Panc1 (cell line): ENCODE measurements at regions not wholly inside any gene's neighbourhood (a gene's known extent, or its start where the extent isn't known, plus 50 kb on each side); places are given as distances from the start of the nearest gene placed in this dataset.

ENCODE experiments used
- ATAC-seq: fragments of 200-7000 bp; cut with Tn5 transposase; 2 replicates; pipeline ENCODE4 v1.9.1; 2020; ENCODE audit warnings: mild to moderate bottlenecking, moderate library complexity
- BruUV-seq: library from RNA; stranded (reverse); fragments of 400-500 nt; replicated peaks from 2 replicates; lab custom pipeline; 2021; lab: Mats Ljungman, UMichigan
- CTCF ChIA-PET: fragments of 300-600 bp; sonication (Branson Sonifier 250); formaldehyde crosslinking; loops from one replicate; lab custom pipeline; 2022; ENCODE audit warnings: antibody characterized with exemption; lab: Charles Lee
- POLR2A ChIA-PET: fragments of 300-600 bp; sonication (Branson Sonifier 250); formaldehyde crosslinking; loops from one replicate; lab custom pipeline; 2022; ENCODE audit warnings: antibody characterized with exemption; lab: Charles Lee
- DNase-seq: peaks from one replicate; pipeline ENCODE4 v3.0.0-alpha.2; 2010; ENCODE audit warnings: low read depth, low spot score
- H3K27ac ChIP-seq: 2 replicates; pipeline ENCODE4 v1.5.1; 2011; ENCODE audit warnings: mild to moderate bottlenecking, low read length, inconsistent platforms
- H3K27me3 ChIP-seq: fragments of 200-500 bp; sonication (Bioruptor generic); 2 replicates; pipeline ENCODE4 v1.6.0; 2014; ENCODE audit warnings: low read length, inconsistent platforms; ENCODE audit not compliant: control insufficient read depth, insufficient read depth
- H3K36me3 ChIP-seq: fragments of 200-500 bp; sonication (Bioruptor generic); 2 replicates; pipeline ENCODE4 v1.5.1; 2014; ENCODE audit warnings: inconsistent platforms, mild to moderate bottlenecking, low read length, moderate library complexity; ENCODE audit not compliant: control insufficient read depth, insufficient read depth
- H3K4me1 ChIP-seq: 2 replicates; pipeline ENCODE4 v1.5.1; 2011; ENCODE audit warnings: inconsistent platforms, mild to moderate bottlenecking, low read length, moderate library complexity; ENCODE audit not compliant: control insufficient read depth, insufficient read depth
- H3K4me3 ChIP-seq, 2 experiments: 2 replicates each; pipeline ENCODE4 v1.5.1; 2011 to 2012; ENCODE audit warnings: low read depth in 2 of 2, low read length in 2 of 2, mild to moderate bottlenecking in 2 of 2, inconsistent platforms in 1 of 2, moderate library complexity in 1 of 2
- H3K9me3 ChIP-seq: fragments of 200-500 bp; sonication (Bioruptor generic); 2 replicates; pipeline ENCODE4 v1.5.1; 2014; ENCODE audit warnings: low read depth, mild to moderate bottlenecking, inconsistent platforms, low read length, moderate library complexity; ENCODE audit not compliant: control insufficient read depth, insufficient read depth
- POLR2AphosphoS5 ChIP-seq: IDR thresholded peaks from 2 replicates; pipeline ENCODE4 v1.6.1; 2012; ENCODE audit warnings: mild to moderate bottlenecking, low read depth, low read length, moderate library complexity
- SIN3A ChIP-seq: IDR thresholded peaks from 2 replicates; pipeline ENCODE4 v1.6.1; 2012; ENCODE audit warnings: low read depth, mild to moderate bottlenecking, low read length, moderate library complexity, borderline replicate concordance; ENCODE audit not compliant: insufficient read depth
- TCF7L2 ChIP-seq: IDR thresholded peaks from 2 replicates; pipeline ENCODE4 v1.6.1; 2011; ENCODE audit warnings: mild to moderate bottlenecking, low read depth, low read length, inconsistent platforms
- in situ Hi-C: cut with HindIII; loops from 2 replicates; pipeline ENCODE4 v1.10.0; 2016; ENCODE audit warnings: low sequenced_read_pairs, low pct_unique_long_range_greater_than_20kb
- intact Hi-C: fragments of 100-400 bp; cut with micrococcal nuclease; formaldehyde crosslinking; loops from one replicate; pipeline ENCODE4 v1.10.0; 2022; ENCODE audit not compliant: unreplicated experiment
- TF ChIP-seq, protein P1 (sequence below): fragments of 450-650 bp; IDR thresholded peaks from 2 replicates; pipeline ENCODE4 v1.5.1; 2017; ENCODE audit warnings: mild to moderate bottlenecking
- TF ChIP-seq, protein P2 (sequence below), 2 experiments: IDR thresholded peaks; 2 replicates each; pipeline ENCODE4 v1.6.1; 2011 to 2012; ENCODE audit warnings: low read depth in 2 of 2, control low read depth in 1 of 2, low read length in 1 of 2, mild to moderate bottlenecking in 1 of 2, moderate library complexity in 1 of 2; ENCODE audit not compliant: insufficient read depth in 1 of 2

DNA sequence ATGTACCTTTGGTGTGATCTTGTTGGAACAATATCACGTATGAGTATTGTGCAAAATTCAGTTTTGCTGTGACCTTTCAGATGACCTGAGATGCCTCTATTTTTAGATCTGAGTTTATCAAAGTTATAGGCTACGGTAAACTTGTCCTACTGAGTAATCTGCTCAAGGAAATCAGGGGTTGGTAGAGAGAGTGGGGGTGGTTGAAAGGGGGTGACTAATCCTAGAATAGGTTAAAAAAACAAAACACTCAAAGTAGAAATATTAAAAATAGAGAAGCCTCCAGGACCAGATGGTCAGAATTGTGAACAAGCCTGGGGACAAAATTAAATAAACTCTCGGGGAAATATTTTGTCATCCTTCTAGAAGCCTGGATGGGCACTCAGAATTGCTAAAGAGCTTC is 59.9 kb upstream of the C11orf87 start:
- no TSS peak for BruUV-seq
- Histone ChIP-seq H3K27ac (no peak overlapping the region), H3K9me3 (peaks cover 7% of the 10 kb centered on the region; the same call in 1 of the 2 replicates), H3K36me3 (no peaks in the 10 kb centered on the region), H3K4me3 (no peak overlapping the region), H3K4me1 (no peaks in the 10 kb centered on the region), H3K27me3 (no peaks in the 10 kb centered on the region)
- intact Hi-C loops, result no loop called here
- no peak for ATAC-seq
- ChIA-PET POLR2A (no interaction called here), CTCF (no interaction called here)
- no peak for TF ChIP-seq POLR2AphosphoS5
- TF ChIP-seq, protein P1, sequence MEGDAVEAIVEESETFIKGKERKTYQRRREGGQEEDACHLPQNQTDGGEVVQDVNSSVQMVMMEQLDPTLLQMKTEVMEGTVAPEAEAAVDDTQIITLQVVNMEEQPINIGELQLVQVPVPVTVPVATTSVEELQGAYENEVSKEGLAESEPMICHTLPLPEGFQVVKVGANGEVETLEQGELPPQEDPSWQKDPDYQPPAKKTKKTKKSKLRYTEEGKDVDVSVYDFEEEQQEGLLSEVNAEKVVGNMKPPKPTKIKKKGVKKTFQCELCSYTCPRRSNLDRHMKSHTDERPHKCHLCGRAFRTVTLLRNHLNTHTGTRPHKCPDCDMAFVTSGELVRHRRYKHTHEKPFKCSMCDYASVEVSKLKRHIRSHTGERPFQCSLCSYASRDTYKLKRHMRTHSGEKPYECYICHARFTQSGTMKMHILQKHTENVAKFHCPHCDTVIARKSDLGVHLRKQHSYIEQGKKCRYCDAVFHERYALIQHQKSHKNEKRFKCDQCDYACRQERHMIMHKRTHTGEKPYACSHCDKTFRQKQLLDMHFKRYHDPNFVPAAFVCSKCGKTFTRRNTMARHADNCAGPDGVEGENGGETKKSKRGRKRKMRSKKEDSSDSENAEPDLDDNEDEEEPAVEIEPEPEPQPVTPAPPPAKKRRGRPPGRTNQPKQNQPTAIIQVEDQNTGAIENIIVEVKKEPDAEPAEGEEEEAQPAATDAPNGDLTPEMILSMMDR, result no peak
- TF ChIP-seq, protein P2, sequence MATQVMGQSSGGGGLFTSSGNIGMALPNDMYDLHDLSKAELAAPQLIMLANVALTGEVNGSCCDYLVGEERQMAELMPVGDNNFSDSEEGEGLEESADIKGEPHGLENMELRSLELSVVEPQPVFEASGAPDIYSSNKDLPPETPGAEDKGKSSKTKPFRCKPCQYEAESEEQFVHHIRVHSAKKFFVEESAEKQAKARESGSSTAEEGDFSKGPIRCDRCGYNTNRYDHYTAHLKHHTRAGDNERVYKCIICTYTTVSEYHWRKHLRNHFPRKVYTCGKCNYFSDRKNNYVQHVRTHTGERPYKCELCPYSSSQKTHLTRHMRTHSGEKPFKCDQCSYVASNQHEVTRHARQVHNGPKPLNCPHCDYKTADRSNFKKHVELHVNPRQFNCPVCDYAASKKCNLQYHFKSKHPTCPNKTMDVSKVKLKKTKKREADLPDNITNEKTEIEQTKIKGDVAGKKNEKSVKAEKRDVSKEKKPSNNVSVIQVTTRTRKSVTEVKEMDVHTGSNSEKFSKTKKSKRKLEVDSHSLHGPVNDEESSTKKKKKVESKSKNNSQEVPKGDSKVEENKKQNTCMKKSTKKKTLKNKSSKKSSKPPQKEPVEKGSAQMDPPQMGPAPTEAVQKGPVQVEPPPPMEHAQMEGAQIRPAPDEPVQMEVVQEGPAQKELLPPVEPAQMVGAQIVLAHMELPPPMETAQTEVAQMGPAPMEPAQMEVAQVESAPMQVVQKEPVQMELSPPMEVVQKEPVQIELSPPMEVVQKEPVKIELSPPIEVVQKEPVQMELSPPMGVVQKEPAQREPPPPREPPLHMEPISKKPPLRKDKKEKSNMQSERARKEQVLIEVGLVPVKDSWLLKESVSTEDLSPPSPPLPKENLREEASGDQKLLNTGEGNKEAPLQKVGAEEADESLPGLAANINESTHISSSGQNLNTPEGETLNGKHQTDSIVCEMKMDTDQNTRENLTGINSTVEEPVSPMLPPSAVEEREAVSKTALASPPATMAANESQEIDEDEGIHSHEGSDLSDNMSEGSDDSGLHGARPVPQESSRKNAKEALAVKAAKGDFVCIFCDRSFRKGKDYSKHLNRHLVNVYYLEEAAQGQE (IDR thresholded peaks at IDR 0.05; ENCODE audit: insufficient read depth in 1 of 2, low read depth in 2 of 2, low read length in 1 of 2), result no peak
- TF ChIP-seq SIN3A, result no peak
- TF ChIP-seq TCF7L2, result no peak
- in situ Hi-C loops, result no loop called here
- DNase-seq, result no peak

DNA sequence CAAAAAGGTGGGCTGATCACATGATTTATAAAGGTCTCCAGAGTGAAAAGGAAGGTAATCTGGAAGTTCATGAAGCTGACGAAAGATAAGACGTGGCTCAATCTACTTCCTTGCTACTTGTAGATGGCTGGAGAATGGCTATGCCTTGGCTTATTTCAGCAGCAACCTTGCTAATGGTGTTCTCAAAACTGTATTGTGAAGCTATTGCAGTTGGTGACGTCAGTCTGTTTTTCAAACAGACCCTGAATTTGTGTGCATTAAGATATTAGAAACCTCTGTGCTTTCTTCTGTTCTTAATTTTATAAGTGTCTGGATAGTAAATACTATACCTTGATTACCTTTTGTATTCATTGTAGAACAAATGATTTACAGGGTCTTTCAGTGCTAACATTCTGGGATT is 58.3 kb upstream of the C11orf87 start:
- BruUV-seq, result no TSS peak
- in situ Hi-C loops, result no loop called here
- intact Hi-C loops, result no loop called here
- TF ChIP-seq, protein P1, result no peak
- TF ChIP-seq SIN3A (no peak), TCF7L2 (no peak), POLR2AphosphoS5 (no peak)
- TF ChIP-seq, protein P2 (IDR thresholded peaks at IDR 0.05; ENCODE audit: insufficient read depth in 1 of 2, low read depth in 2 of 2, low read length in 1 of 2), result no peak
- H3K4me1 ChIP-seq, result no peaks in the 10 kb centered on the region
- H3K9me3 ChIP-seq, result peaks cover 9% of the 10 kb centered on the region; the same call in 1 of the 2 replicates
- no peaks in the 10 kb centered on the region for H3K36me3 ChIP-seq
- H3K27me3 ChIP-seq, result no peaks in the 10 kb centered on the region
- no peak overlapping the region for H3K4me3 ChIP-seq
- ATAC-seq (no peak), DNase-seq (no peak)
- CTCF ChIA-PET, result no interaction called here
- H3K27ac ChIP-seq, result no peak overlapping the region
- POLR2A ChIA-PET, result no interaction called here
